GM12875 (cell line): ENCODE measurements at regions not wholly inside any gene's neighbourhood (a gene's known extent, or its start where the extent isn't known, plus 50 kb on each side); places are given as distances from the start of the nearest gene placed in this dataset.

Experiments used
- H3K4me3 ChIP-seq: one replicate; pipeline ENCODE4 v1.5.1; 2011; ENCODE audit warnings: low read depth, low read length, control low read depth
- TF ChIP-seq, protein P1 (sequence below): IDR thresholded peaks from 2 replicates; pipeline ENCODE4 v1.5.1; 2011; ENCODE audit warnings: low read depth, mild to moderate bottlenecking, control low read depth, inconsistent platforms, low read length, moderate library complexity, borderline replicate concordance; ENCODE audit not compliant: insufficient read depth

DNA sequence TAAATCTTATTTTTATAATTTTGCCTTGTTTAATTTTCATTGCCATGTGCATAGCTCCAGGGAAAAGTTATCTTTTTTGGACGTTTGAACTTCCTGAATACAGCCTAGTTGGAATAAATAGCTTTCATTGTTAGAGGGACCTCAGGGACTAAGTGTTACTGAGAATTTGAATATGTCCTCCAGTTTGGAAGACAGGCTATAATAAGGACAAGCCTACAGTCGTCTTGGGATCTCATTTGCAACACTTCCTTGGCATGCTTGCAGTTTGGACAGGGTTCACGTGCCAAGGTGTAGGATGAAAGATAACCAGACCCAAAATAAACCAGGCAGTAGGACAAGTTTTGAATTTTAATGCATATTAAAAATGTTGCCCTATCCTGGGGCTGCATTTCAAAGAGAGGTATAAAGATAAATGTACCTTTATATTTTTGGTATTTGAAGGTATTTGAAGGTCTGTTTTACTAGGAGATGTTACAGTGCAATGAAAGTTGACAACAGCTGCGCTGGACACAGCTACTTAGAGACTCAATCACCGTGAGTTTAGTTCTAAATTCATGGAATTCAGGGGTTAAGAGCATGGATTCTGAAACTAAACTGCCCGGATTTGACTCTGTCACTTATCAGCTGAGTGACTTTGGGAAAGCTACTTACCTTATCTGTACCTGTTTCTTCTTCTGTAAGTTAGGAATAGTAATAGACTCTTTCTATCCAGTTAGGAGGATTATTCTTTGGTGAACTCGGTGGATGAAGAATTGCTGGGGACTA, 134.1 kb downstream of the ACTBL2 start:
- TF ChIP-seq, protein P1, sequence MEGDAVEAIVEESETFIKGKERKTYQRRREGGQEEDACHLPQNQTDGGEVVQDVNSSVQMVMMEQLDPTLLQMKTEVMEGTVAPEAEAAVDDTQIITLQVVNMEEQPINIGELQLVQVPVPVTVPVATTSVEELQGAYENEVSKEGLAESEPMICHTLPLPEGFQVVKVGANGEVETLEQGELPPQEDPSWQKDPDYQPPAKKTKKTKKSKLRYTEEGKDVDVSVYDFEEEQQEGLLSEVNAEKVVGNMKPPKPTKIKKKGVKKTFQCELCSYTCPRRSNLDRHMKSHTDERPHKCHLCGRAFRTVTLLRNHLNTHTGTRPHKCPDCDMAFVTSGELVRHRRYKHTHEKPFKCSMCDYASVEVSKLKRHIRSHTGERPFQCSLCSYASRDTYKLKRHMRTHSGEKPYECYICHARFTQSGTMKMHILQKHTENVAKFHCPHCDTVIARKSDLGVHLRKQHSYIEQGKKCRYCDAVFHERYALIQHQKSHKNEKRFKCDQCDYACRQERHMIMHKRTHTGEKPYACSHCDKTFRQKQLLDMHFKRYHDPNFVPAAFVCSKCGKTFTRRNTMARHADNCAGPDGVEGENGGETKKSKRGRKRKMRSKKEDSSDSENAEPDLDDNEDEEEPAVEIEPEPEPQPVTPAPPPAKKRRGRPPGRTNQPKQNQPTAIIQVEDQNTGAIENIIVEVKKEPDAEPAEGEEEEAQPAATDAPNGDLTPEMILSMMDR = no peak
- no peak overlapping the region for H3K4me3 ChIP-seq

DNA sequence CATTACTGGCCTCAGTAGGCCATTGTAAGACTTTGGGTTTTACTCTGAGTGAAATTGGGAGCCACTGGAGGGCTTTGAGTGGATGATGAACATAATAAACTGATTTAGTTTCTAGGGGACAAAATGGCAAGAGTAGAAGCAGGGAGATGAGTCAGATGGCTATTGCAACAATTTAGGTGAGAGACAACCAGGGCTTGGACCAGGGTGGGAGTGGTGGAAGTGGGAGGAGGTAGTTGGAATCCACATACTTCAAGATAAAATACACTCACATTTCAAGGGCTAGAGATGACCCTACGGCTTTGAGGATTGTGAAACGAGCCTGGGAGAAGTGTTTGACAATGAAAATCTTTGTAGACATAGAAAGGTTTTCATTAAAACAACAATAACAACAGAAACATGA, 136.3 kb downstream of the ACTBL2 start:
- TF ChIP-seq, protein P1 = no peak
- H3K4me3 ChIP-seq = no peak overlapping the region

DNA sequence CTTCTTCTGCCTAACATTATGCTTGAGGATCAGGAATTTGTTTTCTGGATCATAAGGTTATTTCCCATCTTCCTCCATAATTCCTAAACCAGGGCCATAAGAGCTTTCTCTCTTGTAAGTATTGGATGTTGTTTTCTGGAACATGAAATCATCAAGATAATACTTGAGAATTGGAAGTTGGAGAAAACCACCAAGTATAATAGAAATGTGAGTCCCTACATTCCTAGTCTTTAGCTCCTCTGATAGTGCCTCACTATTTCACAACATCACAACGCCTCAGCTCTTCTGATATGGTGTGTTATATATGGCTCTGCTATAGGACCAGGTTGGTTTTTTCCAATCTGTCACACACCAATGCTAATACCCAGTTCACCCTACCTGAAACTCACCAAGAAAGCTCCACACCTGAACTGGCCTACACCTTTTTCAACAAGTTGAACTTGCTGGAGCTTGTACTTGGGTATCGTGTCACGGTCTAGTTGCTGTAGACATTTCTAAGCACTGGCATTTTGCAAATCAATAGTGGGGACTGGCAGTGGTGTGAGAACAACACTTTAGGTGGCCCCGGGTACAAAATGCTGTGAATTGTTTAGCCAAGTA, 141.1 kb downstream of the ACTBL2 start:
- TF ChIP-seq, protein P1 = no peak
- H3K4me3 ChIP-seq = no peak overlapping the region

DNA sequence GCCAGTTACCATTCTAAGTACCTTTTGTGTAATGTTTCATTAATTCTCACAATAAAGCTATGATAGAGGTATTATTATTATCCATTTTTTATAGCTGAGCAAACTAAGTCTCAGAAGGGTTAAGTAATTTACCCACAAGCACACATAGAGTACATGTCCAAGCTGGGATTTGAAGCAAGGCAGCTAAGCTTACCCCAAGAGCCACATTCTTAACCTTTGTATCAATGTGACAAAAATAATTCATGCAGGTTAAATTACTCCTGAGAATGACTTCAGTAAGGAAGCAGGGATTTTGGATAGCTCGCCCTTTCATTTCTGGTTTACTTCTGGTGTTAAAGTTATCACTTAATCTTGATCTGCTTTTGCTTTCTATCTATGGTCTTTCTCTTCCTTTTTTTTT, 141.9 kb downstream of the ACTBL2 start:
- TF ChIP-seq, protein P1 = no peak
- H3K4me3 ChIP-seq = no peak overlapping the region

DNA sequence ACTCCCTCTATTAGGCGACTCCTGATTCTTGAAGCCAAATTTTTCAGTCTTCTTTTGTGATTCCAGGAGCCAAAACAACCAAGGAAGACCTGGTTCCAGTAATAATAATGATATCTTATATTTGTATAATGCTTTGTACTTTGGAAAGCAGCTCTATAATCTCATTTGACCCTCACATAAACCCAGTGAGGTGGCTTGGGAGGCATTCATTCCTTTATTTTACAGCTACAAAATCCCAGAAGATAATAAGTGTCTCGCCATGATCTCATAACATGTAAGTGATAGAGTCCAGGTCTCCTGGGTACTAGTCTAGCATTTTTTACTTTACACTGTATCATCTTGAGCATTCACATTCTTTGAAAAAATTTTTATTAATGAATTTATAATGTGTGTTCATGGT, 143.1 kb downstream of the ACTBL2 start:
- TF ChIP-seq, protein P1 = no peak
- H3K4me3 ChIP-seq = no peak overlapping the region

DNA sequence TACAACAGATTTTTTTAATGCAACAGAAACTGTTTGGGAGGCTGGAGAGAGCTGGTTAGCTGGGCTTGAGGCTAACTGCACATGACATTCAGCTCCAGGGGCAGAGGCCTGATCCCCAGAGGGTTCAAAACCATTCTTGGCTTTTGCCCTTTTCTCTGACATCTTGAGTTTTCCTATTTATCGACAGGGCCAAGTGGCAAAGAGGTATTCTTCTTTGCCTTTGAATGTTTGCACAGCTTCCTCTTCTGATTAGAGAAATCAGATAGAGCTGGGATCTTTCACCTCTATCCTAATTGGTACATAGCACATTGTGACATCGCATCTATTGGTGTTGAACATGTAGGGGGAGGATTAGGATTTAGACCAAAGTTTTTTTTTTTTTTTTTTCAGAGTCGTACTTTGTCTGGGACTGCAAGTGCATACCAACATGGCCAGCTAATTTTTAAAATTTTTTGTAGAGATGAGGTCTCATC, 143.7 kb downstream of the ACTBL2 start:
- no peak overlapping the region for H3K4me3 ChIP-seq
- TF ChIP-seq, protein P1 = no peak
